ENCODE measurements at regions not wholly inside any gene's neighbourhood (a gene's known extent, or its start where the extent isn't known, plus 50 kb on each side); places are given as distances from the start of the nearest gene placed in this dataset.
"Not testable (repeated sequence)": the region's sequence is repeated elsewhere in the genome, so short reads cannot be mapped to it uniquely, and the experiment has no call there.

GRCh38 chr17:71104225-71104624 is 934.9 kb downstream of the KCNJ2 start:
- Histone ChIP-seq H3K4me3 (ENCODE audit: low read depth, low read length) (no peak overlapping the region), H3K36me3 (ENCODE audit: control insufficient read depth, insufficient read depth, low read length) (no peaks in the 10 kb centered on the region), H3K4me1 (ENCODE audit: control insufficient read depth, insufficient read depth, low read length) (peaks cover 5% of the 10 kb centered on the region; the same call in 1 of the 2 replicates), H3K27ac (ENCODE audit: low read depth, low read length) (no peak overlapping the region), H3K9me3 (ENCODE audit: control insufficient read depth, insufficient read depth, low read length) (no peaks in the 10 kb centered on the region), H3K9ac (ENCODE audit: low read depth, low read length) (no peak overlapping the region), H3K27me3 (ENCODE audit: control insufficient read depth, insufficient read depth, low read length) (no peaks in the 10 kb centered on the region)

GRCh38 chr17:71106056-71106455 is 936.7 kb downstream of the KCNJ2 start:
- H3K9ac ChIP-seq (ENCODE audit: low read depth, low read length); H3K9me3 ChIP-seq (ENCODE audit: control insufficient read depth, insufficient read depth, low read length); H3K4me3 ChIP-seq (ENCODE audit: low read depth, low read length); H3K27me3 ChIP-seq (ENCODE audit: control insufficient read depth, insufficient read depth, low read length); H3K27ac ChIP-seq (ENCODE audit: low read depth, low read length); H3K4me1 ChIP-seq (ENCODE audit: control insufficient read depth, insufficient read depth, low read length); H3K36me3 ChIP-seq (ENCODE audit: control insufficient read depth, insufficient read depth, low read length): not testable (repeated sequence)

- H3K4me3 ChIP-seq (ENCODE audit: low read depth, low read length) = no peak overlapping the region
These were observed 937.8 kb downstream of the KCNJ2 start for GRCh38 chr17:71107136-71107535.

GRCh38 chr17:71109697-71110096 is 940.4 kb downstream of the KCNJ2 start:
- Histone ChIP-seq H3K27me3 (ENCODE audit: control insufficient read depth, insufficient read depth, low read length) (no peaks in the 10 kb centered on the region), H3K27ac (ENCODE audit: low read depth, low read length) (no peak overlapping the region), H3K4me3 (ENCODE audit: low read depth, low read length) (no peak overlapping the region), H3K4me1 (ENCODE audit: control insufficient read depth, insufficient read depth, low read length) (no peaks in the 10 kb centered on the region), H3K9me3 (ENCODE audit: control insufficient read depth, insufficient read depth, low read length) (no peaks in the 10 kb centered on the region), H3K36me3 (ENCODE audit: control insufficient read depth, insufficient read depth, low read length) (no peaks in the 10 kb centered on the region), H3K9ac (ENCODE audit: low read depth, low read length) (no peak overlapping the region)

More at GRCh38 chr17:71107136-71107535, 937.8 kb downstream of the KCNJ2 start:
- H3K9ac ChIP-seq (ENCODE audit: low read depth, low read length) = no peak overlapping the region
- H3K27ac ChIP-seq (ENCODE audit: low read depth, low read length) = no peak overlapping the region
- no peaks in the 10 kb centered on the region for H3K27me3 ChIP-seq (ENCODE audit: control insufficient read depth, insufficient read depth, low read length)
- peaks cover 5% of the 10 kb centered on the region; the same call in 1 of the 2 replicates for H3K4me1 ChIP-seq (ENCODE audit: control insufficient read depth, insufficient read depth, low read length)
- no peaks in the 10 kb centered on the region for H3K36me3 ChIP-seq (ENCODE audit: control insufficient read depth, insufficient read depth, low read length)
- no peaks in the 10 kb centered on the region for H3K9me3 ChIP-seq (ENCODE audit: control insufficient read depth, insufficient read depth, low read length)

- H3K27ac ChIP-seq (ENCODE audit: low read depth, low read length) = no peak overlapping the region
These were observed 941.0 kb downstream of the KCNJ2 start for GRCh38 chr17:71110326-71110725.

GRCh38 chr17:71111460-71111859 is 942.1 kb downstream of the KCNJ2 start:
- Histone ChIP-seq H3K36me3 (ENCODE audit: control insufficient read depth, insufficient read depth, low read length) (no peaks in the 10 kb centered on the region), H3K4me3 (ENCODE audit: low read depth, low read length) (no peak overlapping the region), H3K4me1 (ENCODE audit: control insufficient read depth, insufficient read depth, low read length) (no peaks in the 10 kb centered on the region), H3K9me3 (ENCODE audit: control insufficient read depth, insufficient read depth, low read length) (no peaks in the 10 kb centered on the region), H3K27me3 (ENCODE audit: control insufficient read depth, insufficient read depth, low read length) (no peaks in the 10 kb centered on the region), H3K9ac (ENCODE audit: low read depth, low read length) (no peak overlapping the region), H3K27ac (ENCODE audit: low read depth, low read length) (no peak overlapping the region)

More at GRCh38 chr17:71110326-71110725, 941.0 kb downstream of the KCNJ2 start:
- H3K9ac ChIP-seq (ENCODE audit: low read depth, low read length) = no peak overlapping the region
- no peaks in the 10 kb centered on the region for H3K36me3 ChIP-seq (ENCODE audit: control insufficient read depth, insufficient read depth, low read length)
- no peaks in the 10 kb centered on the region for H3K4me1 ChIP-seq (ENCODE audit: control insufficient read depth, insufficient read depth, low read length)
- no peak overlapping the region for H3K4me3 ChIP-seq (ENCODE audit: low read depth, low read length)
- no peaks in the 10 kb centered on the region for H3K27me3 ChIP-seq (ENCODE audit: control insufficient read depth, insufficient read depth, low read length)
- H3K9me3 ChIP-seq (ENCODE audit: control insufficient read depth, insufficient read depth, low read length) = no peaks in the 10 kb centered on the region

GRCh38 chr17:71111934-71112333 is 942.6 kb downstream of the KCNJ2 start:
- no peaks in the 10 kb centered on the region for H3K36me3 ChIP-seq (ENCODE audit: control insufficient read depth, insufficient read depth, low read length)
- H3K4me3 ChIP-seq (ENCODE audit: low read depth, low read length) = no peak overlapping the region
- no peaks in the 10 kb centered on the region for H3K9me3 ChIP-seq (ENCODE audit: control insufficient read depth, insufficient read depth, low read length)
- no peak overlapping the region for H3K27ac ChIP-seq (ENCODE audit: low read depth, low read length)
- H3K4me1 ChIP-seq (ENCODE audit: control insufficient read depth, insufficient read depth, low read length) = no peaks in the 10 kb centered on the region
- no peaks in the 10 kb centered on the region for H3K27me3 ChIP-seq (ENCODE audit: control insufficient read depth, insufficient read depth, low read length)
- no peak overlapping the region for H3K9ac ChIP-seq (ENCODE audit: low read depth, low read length)

- H3K9me3 ChIP-seq (ENCODE audit: control insufficient read depth, insufficient read depth, low read length) = no peaks in the 10 kb centered on the region
- H3K9ac ChIP-seq (ENCODE audit: low read depth, low read length) = no peak overlapping the region
- H3K4me1 ChIP-seq (ENCODE audit: control insufficient read depth, insufficient read depth, low read length) = peaks cover 5% of the 10 kb centered on the region; the same call in 1 of the 2 replicates
- H3K27me3 ChIP-seq (ENCODE audit: control insufficient read depth, insufficient read depth, low read length) = no peaks in the 10 kb centered on the region; the same call in 1 of the 2 replicates
- H3K4me3 ChIP-seq (ENCODE audit: low read depth, low read length) = no peak overlapping the region
- H3K27ac ChIP-seq (ENCODE audit: low read depth, low read length) = no peak overlapping the region
- H3K36me3 ChIP-seq (ENCODE audit: control insufficient read depth, insufficient read depth, low read length) = no peaks in the 10 kb centered on the region
These were observed 944.0 kb downstream of the KCNJ2 start for GRCh38 chr17:71113347-71113746.

GRCh38 chr17:71114911-71115668 is 945.8 kb downstream of the KCNJ2 start:
- Histone ChIP-seq H3K4me1 (ENCODE audit: control insufficient read depth, insufficient read depth, low read length) (peaks cover 5% of the 10 kb centered on the region; the same call in 1 of the 2 replicates), H3K4me3 (ENCODE audit: low read depth, low read length) (no peak overlapping the region), H3K9ac (ENCODE audit: low read depth, low read length) (no peak overlapping the region), H3K9me3 (ENCODE audit: control insufficient read depth, insufficient read depth, low read length) (no peaks in the 10 kb centered on the region), H3K36me3 (ENCODE audit: control insufficient read depth, insufficient read depth, low read length) (no peaks in the 10 kb centered on the region), H3K27ac (ENCODE audit: low read depth, low read length) (no peak overlapping the region), H3K27me3 (ENCODE audit: control insufficient read depth, insufficient read depth, low read length) (no peaks in the 10 kb centered on the region; the same call in 1 of the 2 replicates)

GRCh38 chr17:71115669-71115972 is 946.3 kb downstream of the KCNJ2 start:
- Histone ChIP-seq H3K9ac (ENCODE audit: low read depth, low read length) (no peak overlapping the region), H3K36me3 (ENCODE audit: control insufficient read depth, insufficient read depth, low read length) (no peaks in the 10 kb centered on the region), H3K27ac (ENCODE audit: low read depth, low read length) (no peak overlapping the region), H3K27me3 (ENCODE audit: control insufficient read depth, insufficient read depth, low read length) (no peaks in the 10 kb centered on the region; the same call in 1 of the 2 replicates), H3K4me1 (ENCODE audit: control insufficient read depth, insufficient read depth, low read length) (peaks cover 5% of the 10 kb centered on the region; the same call in 1 of the 2 replicates), H3K4me3 (ENCODE audit: low read depth, low read length) (no peak overlapping the region), H3K9me3 (ENCODE audit: control insufficient read depth, insufficient read depth, low read length) (no peaks in the 10 kb centered on the region)

- no peak overlapping the region for H3K27ac ChIP-seq (ENCODE audit: low read depth, low read length)
- peaks cover 5% of the 10 kb centered on the region; the same call in 1 of the 2 replicates for H3K4me1 ChIP-seq (ENCODE audit: control insufficient read depth, insufficient read depth, low read length)
- no peaks in the 10 kb centered on the region for H3K9me3 ChIP-seq (ENCODE audit: control insufficient read depth, insufficient read depth, low read length)
- no peaks in the 10 kb centered on the region; the same call in 1 of the 2 replicates for H3K27me3 ChIP-seq (ENCODE audit: control insufficient read depth, insufficient read depth, low read length)
- no peak overlapping the region for H3K4me3 ChIP-seq (ENCODE audit: low read depth, low read length)
- no peak overlapping the region for H3K9ac ChIP-seq (ENCODE audit: low read depth, low read length)
- no peaks in the 10 kb centered on the region for H3K36me3 ChIP-seq (ENCODE audit: control insufficient read depth, insufficient read depth, low read length)
These were observed 948.1 kb downstream of the KCNJ2 start for GRCh38 chr17:71117466-71117865.

Measured in HUES48 (cell line).